GM20000 (cell line): ENCODE measurements at regions not wholly inside any gene's neighbourhood (a gene's known extent, or its start where the extent isn't known, plus 50 kb on each side); places are given as distances from the start of the nearest gene placed in this dataset.

Experiments
- DNase-seq: peaks from one replicate; pipeline ENCODE4 v3.0.0; 2012; ENCODE audit warnings: low spot score
- TF ChIP-seq, protein P1 (sequence below): IDR thresholded peaks from 2 replicates; pipeline ENCODE4 v1.5.1; 2012; ENCODE audit warnings: mild to moderate bottlenecking, control low read depth; ENCODE audit errors: extremely low read depth, missing control alignments

DNA sequence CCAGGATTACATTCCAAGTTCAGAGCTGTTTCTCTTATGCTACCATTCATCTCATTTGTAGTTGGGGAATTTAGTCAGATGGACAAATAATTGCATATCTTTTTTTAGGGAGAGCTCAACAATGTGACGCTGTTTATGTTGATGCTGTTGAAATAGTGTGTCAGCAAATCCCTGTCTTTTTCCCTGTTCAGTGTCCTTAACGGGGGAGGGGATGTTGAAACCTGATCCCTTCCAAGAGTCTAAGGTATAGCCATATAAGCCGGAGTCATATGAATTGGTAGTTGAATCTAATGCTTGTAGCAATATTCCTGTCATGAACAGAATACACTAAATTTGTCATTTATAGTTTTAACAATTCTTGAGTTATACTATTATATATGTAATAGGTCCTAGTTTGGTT, 293.5 kb upstream of the FAT1 start:
- TF ChIP-seq, protein P1, sequence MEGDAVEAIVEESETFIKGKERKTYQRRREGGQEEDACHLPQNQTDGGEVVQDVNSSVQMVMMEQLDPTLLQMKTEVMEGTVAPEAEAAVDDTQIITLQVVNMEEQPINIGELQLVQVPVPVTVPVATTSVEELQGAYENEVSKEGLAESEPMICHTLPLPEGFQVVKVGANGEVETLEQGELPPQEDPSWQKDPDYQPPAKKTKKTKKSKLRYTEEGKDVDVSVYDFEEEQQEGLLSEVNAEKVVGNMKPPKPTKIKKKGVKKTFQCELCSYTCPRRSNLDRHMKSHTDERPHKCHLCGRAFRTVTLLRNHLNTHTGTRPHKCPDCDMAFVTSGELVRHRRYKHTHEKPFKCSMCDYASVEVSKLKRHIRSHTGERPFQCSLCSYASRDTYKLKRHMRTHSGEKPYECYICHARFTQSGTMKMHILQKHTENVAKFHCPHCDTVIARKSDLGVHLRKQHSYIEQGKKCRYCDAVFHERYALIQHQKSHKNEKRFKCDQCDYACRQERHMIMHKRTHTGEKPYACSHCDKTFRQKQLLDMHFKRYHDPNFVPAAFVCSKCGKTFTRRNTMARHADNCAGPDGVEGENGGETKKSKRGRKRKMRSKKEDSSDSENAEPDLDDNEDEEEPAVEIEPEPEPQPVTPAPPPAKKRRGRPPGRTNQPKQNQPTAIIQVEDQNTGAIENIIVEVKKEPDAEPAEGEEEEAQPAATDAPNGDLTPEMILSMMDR: no peak
- DNase-seq: no peak

DNA sequence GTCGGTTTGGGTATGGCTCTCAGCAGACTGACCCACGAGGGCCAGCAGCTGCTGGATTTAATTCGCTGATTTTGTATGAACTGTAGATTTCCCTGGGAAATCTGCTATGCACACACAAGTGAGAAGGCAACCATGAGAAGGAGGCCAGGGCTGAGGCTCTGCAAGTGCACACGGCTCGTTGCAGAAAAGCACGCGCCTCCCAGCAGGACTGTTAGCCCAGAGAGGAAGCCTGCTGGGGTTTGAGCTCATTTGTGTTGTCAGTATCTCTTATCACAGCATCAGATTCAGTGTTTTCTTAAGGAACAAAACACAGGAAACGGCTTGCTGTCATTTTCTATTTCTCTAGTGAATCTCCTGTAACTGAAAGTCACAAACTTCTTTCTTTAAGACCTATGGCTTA, 296.2 kb upstream of the FAT1 start:
- no peak for DNase-seq
- TF ChIP-seq, protein P1: no peak

DNA sequence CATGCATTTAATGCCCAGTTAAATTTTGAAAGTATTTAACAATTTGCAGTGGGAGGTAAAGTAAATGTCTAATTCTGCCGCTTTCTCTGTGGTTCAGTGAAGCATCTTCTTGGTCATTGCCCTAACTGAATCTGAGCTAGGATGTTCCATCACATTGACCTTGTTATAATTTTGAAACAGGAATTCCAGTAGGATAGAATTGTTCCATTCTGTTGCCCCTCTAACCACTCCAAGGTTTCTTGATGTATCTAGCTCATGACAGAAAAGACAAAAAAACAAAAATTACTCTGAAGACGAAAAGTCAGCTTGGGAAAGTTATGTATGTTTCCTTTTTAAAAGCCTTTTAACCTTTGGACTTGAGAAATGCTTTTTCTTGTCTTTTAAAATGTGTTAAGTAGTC, 297.0 kb upstream of the FAT1 start:
- TF ChIP-seq, protein P1: no peak
- DNase-seq: no peak

DNA sequence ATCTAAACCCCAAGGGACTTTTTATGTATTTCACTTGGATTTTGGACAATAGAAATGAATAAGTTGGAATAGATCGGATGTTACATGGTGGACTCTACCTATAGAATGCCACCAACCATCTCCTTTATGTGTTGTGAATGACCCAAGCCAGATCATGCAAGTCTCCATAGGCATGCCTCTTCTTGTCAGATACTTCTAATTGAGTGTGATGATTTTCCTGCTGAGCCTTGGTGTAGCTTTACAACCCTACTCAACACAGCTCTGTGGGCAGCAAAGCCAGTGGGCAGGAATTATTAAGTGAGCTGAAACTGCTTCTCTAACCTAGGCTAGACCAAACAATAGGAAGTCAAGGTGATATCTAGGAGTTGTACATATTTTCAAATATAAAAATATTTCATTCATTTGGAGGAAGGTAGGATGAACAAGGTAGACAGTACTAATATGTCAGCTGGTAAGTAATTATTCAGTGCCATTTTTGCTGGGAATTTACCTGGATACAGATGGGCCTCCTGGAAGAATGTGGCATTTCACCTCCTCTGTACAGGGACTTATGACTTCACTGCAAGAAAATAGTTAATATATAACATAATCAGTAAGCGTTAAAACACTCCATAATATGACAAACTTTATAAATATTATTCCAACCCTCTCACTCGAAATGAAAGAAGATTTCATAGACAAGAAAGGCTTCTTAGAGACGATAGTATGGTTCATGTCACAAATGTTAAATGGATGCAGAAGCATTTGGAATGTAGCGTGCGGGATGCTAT, 298.0 kb upstream of the FAT1 start:
- no peak for DNase-seq
- TF ChIP-seq, protein P1: no peak

DNA sequence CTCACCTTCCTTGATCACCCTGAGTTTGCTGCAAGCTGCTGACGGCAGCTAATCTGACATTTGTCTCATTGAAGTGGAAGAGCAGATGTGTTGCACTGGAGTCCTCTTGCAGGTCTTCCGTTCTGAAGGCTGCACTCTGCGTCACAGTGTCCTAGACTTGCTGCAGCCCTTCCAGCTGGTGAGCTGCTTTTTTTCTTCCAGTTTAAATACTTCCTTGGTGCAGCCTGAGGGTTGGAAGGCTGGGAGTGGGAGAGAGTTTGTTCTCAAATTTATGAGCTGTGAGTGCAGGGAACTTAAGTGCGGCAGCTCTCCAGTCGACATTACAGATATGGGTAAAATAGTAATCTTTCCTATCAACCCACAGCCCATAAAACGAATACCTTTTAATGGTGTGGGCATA, 303.6 kb upstream of the FAT1 start:
- TF ChIP-seq, protein P1: no peak
- no peak for DNase-seq

DNA sequence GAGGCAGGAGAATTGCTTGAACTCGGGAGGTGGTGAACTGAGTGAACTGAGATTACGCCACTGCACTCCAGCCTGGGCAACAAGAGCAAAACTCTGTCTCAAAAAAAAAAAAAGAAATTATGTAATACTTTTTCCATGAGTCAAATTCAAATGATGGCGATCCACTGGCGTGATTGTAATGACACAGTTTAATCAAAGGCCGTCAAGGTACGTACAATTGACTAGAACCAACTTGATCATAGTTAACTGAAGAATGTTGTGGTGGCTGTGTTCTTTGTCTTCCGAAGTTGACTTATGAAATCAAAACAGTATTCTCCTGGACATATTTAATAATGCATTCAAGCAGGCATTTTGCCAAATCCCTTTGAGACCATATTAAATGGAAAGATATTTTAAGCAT, 318.6 kb upstream of the FAT1 start:
- TF ChIP-seq, protein P1: no peak
- no peak for DNase-seq

DNA sequence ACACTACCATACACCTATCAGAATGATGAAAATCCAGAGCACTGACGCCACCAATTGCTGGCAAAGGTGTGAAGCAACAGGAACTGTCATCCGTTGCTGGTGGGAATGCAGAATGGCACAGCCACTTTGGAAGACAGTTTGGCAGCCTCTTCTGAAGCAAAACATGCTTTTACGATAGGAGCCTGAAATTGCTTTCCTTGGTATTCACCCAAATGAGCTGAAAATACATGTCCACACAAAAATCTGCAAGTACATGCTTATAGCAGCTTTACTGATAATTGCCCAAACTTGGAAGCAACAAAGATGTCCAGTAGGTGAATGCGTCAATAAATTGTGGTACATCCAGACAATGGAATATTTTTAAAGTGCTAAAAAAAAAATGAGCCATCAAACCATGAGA, 322.8 kb upstream of the FAT1 start:
- TF ChIP-seq, protein P1: no peak

More for the DNA sequence above, 322.8 kb upstream of the FAT1 start:
- no peak for DNase-seq
